GM21619 (cell line): ENCODE measurements at regions not wholly inside any gene's neighbourhood (a gene's known extent, or its start where the extent isn't known, plus 50 kb on each side); places are given as distances from the start of the nearest gene placed in this dataset.

Experiments
- ATAC-seq: cut with Tn5 transposase; IDR thresholded peaks from one replicate; pipeline ENCODE4 v1.9.1; 2021; ENCODE audit not compliant: unreplicated experiment

DNA sequence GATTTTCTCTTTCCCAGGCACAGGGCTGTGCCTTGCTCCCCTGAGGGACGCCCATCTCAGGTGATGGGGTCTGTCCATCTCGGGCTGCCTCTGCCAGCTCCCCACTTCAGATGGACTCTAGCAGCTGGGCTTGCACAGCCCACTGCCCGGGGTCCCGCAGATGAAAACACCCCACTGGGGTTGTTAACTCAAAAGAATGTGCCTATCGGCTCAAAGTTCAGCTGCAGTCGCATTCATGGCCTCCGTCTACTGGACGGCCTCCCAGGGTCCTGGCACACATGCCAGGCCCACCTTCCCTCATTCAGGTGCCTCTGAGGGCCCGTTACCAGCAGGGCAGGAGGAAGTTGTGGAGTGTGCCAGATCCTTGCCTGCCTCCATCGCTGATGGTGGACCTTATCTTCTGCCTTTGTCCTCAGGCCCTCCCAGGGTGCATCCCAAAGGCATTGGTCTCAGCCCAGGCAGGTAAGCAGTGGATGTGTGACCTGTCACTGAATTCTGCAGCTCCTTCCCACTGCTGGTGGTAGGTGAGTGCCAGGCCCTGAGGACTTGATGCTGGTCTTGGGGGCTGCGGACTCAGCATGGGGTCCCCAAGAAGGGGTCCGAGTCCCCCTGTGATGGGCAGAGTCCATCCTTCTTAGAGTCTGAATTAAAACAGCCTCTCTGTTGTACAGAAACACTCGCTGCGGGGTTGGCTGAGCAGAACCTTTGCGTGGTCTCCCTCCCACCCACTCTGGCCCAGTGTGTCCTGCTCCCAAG lies 324.6 kb upstream of the DIO3 start:
- no peak for ATAC-seq

DNA sequence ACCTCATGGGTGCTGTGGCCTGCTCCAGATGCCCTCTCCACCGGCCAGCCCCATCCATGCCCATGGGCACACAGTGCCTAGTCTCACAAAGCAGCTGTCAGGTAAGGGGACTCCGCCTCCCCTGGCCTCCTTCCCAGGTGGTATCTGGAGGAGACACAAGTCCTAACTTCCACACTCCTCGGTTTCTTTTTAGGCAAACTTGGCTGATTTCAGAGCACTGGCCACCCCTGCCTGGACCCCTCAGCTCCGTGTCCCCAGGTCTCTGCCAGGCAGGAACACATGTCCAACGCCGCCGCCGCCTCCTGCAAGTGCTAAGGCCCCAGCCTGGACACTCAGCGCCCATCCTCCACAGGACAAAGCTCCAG lies 324.1 kb upstream of the DIO3 start:
- ATAC-seq = no peak

DNA sequence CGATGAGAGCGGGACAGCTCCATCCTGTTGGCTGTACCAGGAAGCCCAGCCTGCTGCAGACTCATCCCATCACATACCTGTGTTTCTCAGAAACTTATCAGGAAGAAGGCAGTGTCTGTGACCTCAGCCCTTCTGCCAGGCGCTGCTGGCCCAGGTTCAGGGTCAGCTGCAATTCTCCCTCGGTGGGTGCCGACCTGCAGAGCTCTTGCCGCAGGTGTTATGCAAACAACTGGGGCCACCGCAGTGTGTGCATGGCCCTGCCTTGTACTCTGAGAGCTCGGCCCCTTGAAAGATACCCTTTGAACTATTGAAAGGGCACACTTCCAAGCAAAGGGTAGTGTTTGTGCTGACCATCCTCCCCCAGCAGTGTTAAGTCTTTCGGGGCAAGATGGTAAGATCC lies 322.2 kb upstream of the DIO3 start:
- ATAC-seq = no peak

DNA sequence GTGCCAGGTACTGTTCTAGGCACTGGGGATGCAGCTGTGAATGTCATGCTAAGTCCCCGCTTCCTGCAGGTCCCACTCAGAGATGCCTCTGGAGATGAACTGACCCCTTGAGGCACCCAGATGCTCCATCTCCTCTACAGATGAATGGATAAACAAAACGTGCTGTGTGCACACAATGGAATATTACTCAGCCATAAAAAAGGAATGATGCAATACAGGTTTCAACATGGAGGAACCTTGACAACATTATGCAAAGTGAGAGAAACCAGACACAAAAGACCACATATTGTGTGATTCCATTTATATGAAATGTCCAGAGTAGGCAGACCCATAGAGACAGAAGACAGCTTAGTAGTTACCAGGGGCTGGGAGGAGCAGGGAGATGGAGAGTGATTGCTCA lies 320.1 kb upstream of the DIO3 start:
- no peak for ATAC-seq

DNA sequence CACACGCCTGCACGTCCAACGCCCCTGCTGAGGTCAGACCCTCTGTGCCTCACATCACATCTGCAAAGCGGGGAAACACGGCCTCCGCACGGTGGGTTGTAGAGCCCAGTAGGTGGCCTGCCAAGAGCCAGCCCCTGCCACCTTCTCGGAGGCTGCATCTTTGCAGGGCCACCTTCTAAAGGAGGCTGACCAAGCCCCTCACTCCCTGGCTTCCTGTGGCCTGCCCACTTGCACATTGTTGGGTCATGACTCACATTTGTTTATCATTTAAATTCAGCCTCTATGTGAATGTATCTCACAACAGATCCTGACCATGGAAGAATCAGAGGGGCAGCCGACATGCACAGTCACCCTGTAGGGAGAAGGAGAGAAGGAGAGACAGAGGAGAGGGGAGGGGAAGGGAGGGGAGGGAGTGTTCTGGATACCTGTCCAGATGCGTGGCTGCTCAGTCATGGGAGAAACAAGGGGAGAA lies 319.5 kb upstream of the DIO3 start:
- no peak for ATAC-seq

DNA sequence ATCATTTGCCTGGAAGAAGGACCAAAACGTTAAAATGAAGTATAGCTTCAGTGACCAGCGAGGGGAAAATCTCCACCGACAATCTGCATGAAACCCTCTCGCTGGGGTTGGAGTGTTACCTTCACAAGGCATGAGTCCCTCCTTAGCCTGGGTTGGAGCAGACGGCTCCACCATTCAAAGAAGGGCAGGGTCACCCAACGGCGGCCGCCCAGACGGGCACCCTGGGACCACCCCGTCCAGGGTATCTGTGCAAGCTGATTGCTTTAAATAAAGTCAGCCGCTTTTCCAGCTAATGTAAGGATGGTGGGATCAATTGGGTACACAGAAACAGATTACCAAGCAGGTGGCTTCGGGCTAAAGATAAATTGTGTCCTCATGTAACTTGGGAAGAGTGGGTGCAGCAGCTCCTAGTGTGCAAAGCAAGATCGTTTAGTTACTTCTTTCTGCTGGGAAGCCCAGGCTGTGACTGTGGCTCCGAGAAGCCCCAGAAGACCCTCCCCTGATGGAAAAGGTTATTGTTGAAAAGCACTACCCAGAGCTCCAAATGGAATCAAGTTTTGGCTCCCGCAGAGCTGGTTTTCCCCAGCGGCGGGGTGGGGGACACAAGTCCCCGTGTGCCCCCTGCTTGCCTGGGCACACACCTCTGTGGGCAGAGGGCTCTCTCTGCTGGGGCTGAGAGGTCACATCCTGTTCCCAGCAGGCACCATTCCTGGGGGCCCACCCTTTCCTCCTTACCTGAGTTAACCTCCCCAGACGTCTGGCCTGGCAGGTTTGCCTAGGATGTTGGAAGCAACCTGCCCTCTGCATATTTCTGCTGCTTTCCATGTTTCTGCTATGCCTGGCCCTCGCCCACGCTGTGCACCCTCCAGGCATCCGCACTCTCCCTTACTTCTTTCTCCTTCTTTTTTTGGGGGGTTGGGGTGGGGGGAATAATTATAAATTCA lies 318.6 kb upstream of the DIO3 start:
- no peak for ATAC-seq

DNA sequence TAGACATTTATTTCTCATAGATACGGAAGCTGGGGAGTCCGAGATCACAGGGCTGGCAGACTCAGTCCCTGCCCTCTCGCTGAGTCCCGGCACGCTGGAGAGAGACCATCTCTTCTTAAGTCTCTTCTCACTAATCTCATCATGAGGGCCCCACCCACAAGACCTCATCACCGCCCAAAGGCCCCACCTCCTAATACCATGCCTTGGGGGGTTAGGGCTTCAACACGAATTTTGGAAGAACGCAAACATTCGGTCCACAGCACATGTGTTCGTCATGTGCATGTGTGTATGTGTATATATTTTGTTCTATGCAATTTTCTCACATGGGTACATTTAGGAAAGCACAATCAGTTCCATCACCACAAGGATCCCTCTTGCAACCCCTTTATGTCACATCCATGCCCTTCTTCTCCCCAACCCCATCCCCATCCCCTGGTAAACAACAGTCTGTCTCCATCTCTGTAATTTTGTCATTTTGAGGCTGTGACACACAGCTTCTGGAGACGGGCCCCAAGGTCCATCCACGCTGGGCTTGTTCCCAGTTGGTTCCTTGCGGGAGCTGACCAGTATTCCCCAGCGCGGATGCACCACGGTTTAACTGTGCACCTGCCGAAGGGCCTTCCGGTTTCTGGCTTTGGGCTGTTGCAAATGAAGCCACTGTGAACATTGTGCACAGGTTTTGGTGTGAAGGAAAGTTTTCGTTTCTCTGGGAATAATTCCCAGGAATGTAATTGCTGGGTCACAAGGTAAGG lies 317.5 kb upstream of the DIO3 start:
- no peak for ATAC-seq

DNA sequence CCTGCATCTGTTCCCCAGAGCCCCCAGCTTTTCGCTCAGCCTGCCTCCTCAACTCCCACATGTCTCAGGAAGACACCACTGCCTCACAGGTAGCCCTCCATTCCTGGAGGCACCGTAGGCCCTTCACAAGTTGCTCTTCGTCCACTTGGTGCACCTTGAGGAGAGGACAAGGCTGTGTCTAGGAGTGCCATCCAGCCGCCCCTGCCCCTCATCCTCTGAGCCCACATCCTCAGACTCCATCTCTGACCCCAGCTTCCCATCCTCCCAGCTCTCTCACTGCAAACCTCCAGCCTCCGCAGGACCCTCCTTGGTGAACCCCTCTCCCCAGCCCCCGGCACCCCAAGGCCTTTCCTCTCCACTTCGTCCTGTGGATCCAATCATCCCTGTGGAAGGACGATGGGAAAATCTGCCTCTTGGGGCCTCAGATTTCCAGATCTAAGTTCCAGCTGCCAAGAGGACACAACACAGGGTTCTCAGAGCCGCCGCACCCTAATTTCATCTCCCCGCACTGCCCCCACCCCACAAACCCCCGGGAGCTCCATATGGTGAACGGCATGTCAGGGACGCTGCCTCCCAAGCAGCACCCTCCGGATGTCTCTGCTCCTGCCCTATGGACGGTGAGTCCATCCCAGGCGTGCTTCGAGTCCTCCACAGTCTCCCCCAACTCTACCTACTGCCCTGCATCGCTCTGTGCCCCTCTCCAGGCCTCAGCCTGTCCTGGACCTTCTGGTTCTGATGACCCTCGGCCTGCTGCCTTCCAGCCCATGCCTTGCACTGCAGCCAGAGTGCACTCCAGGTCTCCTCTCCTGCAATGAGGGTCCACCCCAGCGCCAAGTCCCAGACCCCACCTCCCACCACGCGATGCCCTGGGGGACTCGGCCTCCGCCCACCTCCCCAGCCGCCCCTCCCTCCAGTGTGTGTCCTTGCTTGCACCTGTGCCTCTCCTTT lies 314.1 kb upstream of the DIO3 start:
- ATAC-seq = no peak

DNA sequence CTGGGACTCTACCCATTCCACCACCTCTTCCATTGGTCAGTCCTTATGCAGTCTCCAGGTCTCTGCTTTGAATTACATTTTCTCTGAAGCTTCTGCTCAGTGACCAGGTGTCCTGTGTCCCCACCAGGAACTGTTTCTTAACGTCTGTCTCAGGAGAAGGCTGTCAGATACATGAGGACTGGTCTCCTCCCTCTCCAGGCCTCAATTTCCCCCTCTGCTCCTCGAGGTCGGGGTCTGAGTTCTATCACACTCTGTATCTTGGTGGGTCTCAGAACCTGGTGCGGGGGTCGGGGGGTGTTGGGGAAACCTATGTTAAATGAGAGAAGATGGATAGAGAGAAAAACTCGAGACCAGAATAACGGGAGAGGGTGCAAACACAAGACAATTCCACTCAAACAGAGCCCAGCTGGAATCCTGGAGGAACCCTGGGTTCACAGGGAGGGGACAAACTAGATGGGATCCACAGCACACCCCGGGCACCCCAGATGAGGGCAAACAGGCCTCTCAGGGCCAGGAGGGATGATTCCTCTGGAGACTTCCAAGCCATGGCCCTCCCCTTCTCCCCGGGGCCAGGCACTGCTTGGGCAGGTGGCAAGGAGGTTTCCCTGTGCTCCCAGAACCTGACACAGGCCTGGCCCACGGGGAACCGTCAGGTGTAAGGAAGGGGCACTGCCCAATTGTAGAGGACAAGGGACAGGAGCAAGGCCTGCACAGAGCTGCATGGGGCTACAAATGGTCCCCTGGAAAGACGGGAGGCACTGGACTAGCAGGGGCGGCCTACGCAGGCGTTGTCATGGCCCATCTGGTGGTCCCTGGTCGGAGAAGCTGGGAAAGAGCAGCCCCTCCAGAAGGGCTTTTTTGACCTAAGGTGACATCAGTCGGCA lies 313.2 kb upstream of the DIO3 start:
- ATAC-seq = no peak

DNA sequence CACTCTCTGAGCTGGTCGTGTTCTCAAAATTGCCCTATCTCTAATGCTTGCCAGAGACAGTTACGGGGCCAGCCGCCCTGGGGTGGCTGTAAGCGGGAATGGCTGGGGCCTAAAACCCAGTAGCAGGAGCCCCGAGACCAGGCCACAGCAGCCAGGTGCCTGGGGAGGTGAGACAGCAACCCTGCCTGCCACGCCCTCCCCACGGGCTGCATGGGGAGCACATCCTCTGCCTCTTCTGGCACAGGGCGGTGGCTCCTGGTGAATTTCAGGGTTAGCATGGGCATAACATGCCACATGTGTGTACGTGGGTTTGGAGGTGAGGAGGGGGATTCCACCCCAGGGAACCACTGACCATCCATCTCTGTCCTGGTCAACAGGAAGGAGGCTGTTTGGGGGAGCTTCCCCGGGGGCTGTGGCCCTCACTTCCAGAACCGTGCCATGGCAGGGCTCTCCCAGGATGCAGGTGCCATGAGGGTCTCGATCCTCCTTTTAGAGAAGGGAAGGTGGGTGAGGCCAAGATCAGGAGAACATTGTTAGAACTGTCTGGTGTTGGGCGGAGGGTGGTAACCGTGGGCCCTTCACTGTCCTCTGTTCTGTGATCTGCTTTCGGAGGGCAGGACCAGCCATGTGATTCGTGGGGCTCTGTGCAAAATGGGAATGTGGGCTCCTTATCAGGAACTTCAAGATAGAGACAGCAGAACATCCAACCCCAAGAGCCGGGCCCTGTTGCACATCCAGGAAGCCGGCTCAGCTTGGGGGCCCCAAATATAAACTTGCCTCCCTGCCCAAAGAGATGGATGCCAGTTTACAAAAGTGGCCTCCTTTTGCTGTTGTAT lies 312.2 kb upstream of the DIO3 start:
- no peak for ATAC-seq

DNA sequence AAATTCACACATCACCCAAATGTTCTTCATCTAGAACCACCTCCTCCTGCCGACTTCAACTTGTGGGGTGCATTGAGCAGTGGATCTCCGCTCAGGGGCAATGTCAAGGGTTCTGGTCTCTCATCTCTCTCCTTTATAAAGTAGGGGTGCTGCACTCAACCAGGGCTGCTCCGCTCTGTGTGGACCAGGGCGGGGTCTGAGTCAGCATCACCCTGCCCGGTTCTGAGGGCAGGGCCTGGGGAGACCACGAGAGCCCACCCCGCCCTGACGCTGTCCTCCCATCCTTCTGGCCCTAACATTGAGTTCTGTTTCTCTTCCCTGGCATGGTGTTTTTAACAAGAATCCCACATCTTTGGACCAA lies 311.6 kb upstream of the DIO3 start:
- ATAC-seq = no peak

DNA sequence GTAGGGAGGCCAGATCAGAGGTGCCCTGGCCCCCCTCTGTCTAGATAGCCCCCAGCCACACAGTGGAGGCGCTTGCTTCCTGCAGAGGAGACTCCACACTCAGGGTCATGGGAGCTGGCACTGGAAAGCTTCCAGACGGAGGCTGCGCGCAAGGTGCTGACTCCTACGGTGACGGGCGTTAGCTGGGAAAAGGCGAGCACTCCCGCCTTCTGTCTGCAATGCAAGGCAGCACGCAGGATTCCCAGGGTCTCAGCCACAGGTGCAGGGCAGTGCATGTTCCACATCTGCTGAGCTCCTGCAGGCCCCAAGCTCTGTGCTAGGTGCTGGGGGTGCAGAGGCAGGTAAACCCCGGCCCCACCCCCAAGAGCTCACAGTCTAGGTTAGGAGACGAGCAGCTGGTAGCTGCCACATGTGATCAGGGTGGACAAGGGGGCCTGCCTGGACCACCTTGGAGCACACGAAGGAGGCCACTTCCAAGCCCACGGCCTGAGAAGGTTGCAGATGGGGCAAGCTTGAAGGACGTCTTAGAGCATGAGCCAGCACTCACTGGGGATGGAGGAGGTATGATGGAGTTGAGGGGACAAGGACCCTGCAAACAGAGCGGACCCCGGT lies 310.9 kb upstream of the DIO3 start:
- no peak for ATAC-seq

DNA sequence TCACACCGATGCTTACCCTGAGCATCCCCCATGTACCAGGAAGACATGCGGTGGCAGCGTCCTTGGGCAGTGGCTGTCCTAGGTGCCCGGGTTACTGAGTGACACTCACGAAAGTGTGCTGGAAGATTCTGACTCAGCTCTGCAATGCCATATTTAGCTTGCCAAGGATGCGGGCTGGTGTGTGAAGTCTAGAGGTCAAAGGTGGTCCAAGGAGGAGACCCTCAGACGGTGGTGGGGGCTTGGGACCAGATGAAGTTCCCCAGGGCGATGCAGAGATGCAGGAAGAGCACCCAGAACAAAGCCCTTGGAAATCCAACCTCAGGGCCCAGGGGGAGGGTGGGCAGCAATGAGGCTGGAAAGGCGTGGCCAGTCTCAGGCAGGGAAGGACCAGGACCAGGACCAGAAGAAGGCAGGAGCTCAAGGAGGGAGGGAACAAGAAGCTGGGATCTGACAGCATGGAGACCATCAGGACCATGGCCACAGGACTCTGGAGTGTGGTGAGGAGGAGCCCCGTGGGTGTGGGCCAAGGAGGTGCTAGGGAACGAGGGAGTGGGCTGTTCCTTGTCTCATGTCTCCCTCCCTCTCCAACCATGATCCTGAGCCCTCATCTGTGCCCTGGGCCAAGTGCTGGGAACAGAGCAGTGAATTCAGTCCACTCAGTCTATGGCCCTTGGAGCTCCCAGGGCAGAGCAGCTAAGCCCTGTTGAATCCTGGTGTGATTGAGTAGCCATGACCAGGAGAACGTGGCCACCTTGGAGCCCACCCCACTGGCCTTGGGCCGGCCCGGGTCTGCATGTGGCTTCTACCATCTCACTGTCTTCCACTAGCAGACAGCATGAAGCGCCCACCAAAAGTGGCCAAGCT lies 310.1 kb upstream of the DIO3 start:
- no peak for ATAC-seq

DNA sequence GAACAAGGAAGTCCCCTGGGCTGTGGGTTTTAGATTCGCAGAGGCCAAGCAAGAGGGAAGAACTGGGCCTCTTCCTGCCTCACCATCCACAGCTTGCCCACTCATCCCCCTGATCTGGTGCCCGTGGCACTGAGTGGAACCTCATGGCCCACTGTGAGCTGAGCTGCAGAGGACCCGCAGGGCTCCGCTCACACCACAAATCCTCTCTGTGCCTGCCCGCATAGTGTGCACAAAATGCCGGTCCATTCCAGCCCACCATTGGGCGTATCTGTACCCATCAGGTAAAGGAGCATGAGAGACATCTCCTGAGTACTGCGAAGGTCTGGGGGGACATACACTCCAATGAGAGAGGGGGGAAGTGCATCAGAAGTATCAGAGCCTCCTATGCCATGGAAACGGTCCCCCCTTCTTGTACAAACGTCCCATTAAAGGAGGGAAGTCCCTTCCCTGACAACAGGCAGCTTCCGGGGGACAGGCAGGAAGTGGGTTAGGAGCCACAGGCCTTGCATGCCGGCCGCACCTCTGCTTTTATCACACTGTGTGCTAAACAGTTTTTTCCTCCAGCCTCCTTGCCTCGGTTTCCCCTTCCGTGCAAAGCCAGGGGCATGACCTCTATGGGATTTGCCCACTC lies 309.4 kb upstream of the DIO3 start:
- ATAC-seq = no peak

DNA sequence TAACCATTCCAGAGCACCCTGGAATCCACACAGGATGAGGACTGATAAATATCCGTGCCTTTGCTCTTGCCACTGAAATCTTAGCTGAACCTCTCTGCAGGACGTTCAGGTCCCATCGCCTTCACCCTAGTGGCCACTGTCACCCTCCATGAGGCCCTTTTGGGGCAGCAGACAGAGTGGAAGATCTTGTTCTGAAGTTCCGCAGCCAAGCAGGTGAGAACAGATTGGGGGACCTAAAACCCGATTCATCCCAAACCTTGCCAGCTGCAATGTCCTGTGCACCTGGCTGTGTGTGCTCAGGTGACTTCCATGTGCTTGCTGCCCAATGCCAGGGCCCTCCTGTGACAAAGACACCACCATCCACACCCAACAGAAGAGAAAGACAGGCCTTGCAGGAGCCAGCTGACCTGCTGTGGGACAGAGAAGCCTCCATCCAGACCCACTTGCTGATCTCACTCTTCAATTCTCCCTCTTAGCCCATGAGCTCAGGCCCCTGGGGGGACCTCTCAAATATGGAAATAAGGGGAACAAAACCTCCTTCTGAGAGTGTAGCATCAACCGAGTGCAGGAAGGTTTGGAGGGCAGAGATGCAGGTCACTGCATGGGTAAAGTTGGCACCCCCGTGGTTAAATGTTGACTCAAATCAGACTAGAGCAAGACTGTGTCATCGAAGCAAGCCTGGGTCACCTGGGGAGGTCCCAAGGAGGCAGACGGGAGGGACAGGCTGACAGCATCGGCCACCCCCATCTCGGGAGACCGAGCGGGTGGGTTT lies 308.7 kb upstream of the DIO3 start:
- no peak for ATAC-seq

DNA sequence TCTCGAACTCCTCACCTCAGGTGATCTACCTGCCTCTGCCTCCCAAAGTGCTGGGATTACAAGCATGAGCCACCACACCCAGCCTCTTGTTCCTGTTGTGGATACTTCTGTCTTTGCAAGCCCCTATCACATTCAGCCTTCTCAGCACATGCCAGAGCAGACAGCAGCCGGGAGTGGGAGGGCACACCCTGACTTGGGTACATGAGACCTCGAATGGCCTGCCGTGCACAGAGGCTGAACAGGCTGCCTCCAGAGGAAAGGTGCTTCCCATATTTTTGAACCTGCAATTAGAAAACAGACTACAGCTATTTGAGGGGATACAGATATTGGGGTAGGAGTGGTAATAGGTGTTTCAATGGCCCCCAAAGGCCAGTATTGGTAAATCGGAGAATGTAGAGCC lies 307.3 kb upstream of the DIO3 start:
- no peak for ATAC-seq
